HEK293T (cell line): ENCODE measurements at regions not wholly inside any gene's neighbourhood (a gene's known extent, or its start where the extent isn't known, plus 50 kb on each side); places are given as distances from the start of the nearest gene placed in this dataset.

ENCODE experiments used
- CTCF ChIA-PET: fragments of 350-600 bp; formaldehyde crosslinking; extraction: SDS; loops from one replicate; lab custom pipeline; 2021; ENCODE audit warnings: antibody characterized with exemption, inconsistent platforms; lab: Yijun Ruan, JAX
- POLR2A ChIA-PET: fragments of 350-600 bp; formaldehyde crosslinking; extraction: SDS; loops from one replicate; lab custom pipeline; 2020; ENCODE audit warnings: antibody characterized with exemption, inconsistent platforms; lab: Yijun Ruan, JAX
- DNase-seq: peaks from one replicate; pipeline ENCODE4 v3.0.0; 2012; ENCODE audit warnings: mixed read lengths; ENCODE audit errors: extremely low spot score
- ARNT ChIP-seq: fragments of 450-650 bp; IDR thresholded peaks from 2 replicates; pipeline ENCODE4 v1.6.1; 2017; ENCODE audit warnings: mild to moderate bottlenecking
- BHLHE40 ChIP-seq: fragments of 450-650 bp; IDR thresholded peaks from 2 replicates; pipeline ENCODE4 v1.6.1; 2016; ENCODE audit warnings: mild to moderate bottlenecking, moderate library complexity, borderline replicate concordance
- CTBP1 ChIP-seq: fragments of 450-650 bp; IDR thresholded peaks from 2 replicates; pipeline ENCODE4 v1.6.1; 2016; ENCODE audit warnings: borderline replicate concordance
- ELF4 ChIP-seq: fragments of 450-650 bp; IDR thresholded peaks from 2 replicates; pipeline ENCODE4 v1.6.1; 2017; ENCODE audit warnings: antibody characterized with exemption
- FOXA1 ChIP-seq: fragments of 450-650 bp; IDR thresholded peaks from 2 replicates; pipeline ENCODE4 v1.6.1; 2016; ENCODE audit warnings: mild to moderate bottlenecking
- FOXK2 ChIP-seq: fragments of 450-650 bp; IDR thresholded peaks from 2 replicates; pipeline ENCODE4 v1.6.1; 2016; ENCODE audit warnings: mild to moderate bottlenecking
- FOXM1 ChIP-seq: fragments of 450-650 bp; IDR thresholded peaks from 2 replicates; pipeline ENCODE4 v1.6.1; 2017; ENCODE audit warnings: mild to moderate bottlenecking, borderline replicate concordance
- HDGF ChIP-seq: fragments of 450-650 bp; IDR thresholded peaks from 2 replicates; pipeline ENCODE4 v1.6.1; 2017; ENCODE audit warnings: antibody characterized with exemption, borderline replicate concordance
- L3MBTL2 ChIP-seq: fragments of 450-650 bp; conservative IDR thresholded peaks from 2 replicates; pipeline ENCODE4 v1.6.1; 2016; ENCODE audit warnings: mild to moderate bottlenecking
- LEF1 ChIP-seq: fragments of 450-650 bp; IDR thresholded peaks from 2 replicates; pipeline ENCODE4 v1.6.1; 2017; ENCODE audit warnings: mild to moderate bottlenecking, borderline replicate concordance
- NFRKB ChIP-seq: fragments of 450-650 bp; IDR thresholded peaks from 2 replicates; pipeline ENCODE4 v1.6.1; 2016; ENCODE audit warnings: mild to moderate bottlenecking, moderate library complexity
- SP1 ChIP-seq: fragments of 450-650 bp; IDR thresholded peaks from 2 replicates; pipeline ENCODE4 v1.6.1; 2017
- SUZ12 ChIP-seq: fragments of 450-650 bp; IDR thresholded peaks from 2 replicates; pipeline ENCODE4 v1.6.1; 2016; ENCODE audit warnings: mild to moderate bottlenecking
- TARDBP ChIP-seq: fragments of 450-650 bp; IDR thresholded peaks from 2 replicates; pipeline ENCODE4 v1.6.1; 2016
- ZNF384 ChIP-seq: fragments of 450-650 bp; IDR thresholded peaks from 2 replicates; pipeline ENCODE4 v1.6.1; 2016
- TF ChIP-seq, protein P1 (sequence below): fragments of 450-650 bp; IDR thresholded peaks from 2 replicates; pipeline ENCODE4 v1.6.1; 2016

DNA sequence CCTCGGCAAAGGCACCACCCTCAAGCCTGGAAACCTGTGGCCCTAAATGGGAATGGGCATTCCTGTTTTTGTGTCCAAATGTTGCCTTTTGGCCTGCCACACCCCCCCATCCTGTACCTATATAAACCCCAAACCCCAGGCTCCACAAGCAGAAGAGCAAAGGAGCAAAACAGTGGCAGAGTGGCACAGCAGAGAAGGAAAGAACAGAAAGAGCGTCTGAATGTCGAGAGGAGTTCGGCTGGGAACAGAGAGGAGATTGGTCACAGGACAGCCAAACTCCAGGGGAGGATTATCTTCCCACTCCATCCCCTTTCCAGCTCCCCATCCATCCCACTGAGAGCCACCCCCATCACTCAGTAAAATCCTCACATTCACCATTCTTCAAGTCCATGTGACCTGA, 58.0 kb upstream of the PREP start:
- ChIA-PET POLR2A (no interaction called here), CTCF (no interaction called here)
- DNase-seq: no peak
- TF ChIP-seq HDGF (no peak), FOXA1 (no peak), L3MBTL2 (no peak), LEF1 (no peak), ZNF384 (no peak), FOXK2 (no peak), SUZ12 (no peak), TARDBP (no peak), FOXM1 (no peak), BHLHE40 (no peak), ELF4 (no peak), ARNT (no peak), CTBP1 (no peak)
- TF ChIP-seq, protein P1, sequence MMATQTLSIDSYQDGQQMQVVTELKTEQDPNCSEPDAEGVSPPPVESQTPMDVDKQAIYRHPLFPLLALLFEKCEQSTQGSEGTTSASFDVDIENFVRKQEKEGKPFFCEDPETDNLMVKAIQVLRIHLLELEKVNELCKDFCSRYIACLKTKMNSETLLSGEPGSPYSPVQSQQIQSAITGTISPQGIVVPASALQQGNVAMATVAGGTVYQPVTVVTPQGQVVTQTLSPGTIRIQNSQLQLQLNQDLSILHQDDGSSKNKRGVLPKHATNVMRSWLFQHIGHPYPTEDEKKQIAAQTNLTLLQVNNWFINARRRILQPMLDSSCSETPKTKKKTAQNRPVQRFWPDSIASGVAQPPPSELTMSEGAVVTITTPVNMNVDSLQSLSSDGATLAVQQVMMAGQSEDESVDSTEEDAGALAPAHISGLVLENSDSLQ: no peak

DNA sequence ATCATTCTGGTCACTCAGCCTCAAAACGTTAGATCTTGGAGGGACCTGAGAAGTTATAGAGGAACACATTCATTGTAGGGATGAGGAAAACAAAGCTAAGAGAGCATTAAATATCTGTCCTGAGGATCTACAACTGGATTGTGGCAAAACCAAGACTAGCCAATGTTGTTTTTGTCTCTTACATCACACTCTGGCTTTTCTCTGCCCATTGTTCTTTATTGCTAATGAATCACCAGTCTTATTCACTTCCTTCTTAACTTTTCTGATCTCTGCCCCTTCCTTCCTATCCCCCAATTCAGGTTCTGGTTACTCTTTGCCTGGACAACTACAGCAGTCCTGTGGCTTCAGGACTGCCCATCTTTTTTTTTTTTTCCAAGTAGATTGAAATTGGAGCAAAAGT, 57.0 kb upstream of the PREP start:
- ChIA-PET POLR2A (no interaction called here), CTCF (no interaction called here)
- TF ChIP-seq NFRKB: no peak
- no peak for TF ChIP-seq ARNT
- TF ChIP-seq TARDBP: no peak
- TF ChIP-seq FOXM1: no peak
- DNase-seq: no peak

DNA sequence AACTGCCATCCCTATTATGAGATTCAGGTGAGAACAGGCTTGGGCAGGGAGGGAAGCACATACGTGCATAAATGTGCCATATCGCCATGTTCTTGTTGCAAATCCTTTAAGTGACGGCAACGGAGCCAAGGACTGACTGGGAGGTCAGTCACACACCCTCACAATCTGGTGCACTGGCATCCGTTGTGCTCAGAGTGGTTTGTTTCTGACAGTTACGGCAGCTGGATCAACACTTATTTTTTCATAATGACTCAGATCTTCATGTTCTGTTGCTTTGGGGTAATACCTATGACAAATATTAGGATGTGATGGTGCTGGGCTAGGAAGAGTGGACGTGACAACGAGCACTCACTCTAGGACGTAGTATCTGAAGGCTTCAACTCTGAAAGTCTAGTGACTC, 56.2 kb upstream of the PREP start:
- DNase-seq: no peak
- TF ChIP-seq TARDBP (no peak), NFRKB (no peak), L3MBTL2 (no peak), SUZ12 (no peak), FOXA1 (no peak), CTBP1 (no peak), LEF1 (no peak), SP1 (no peak), BHLHE40 (no peak), HDGF (no peak), ELF4 (no peak), ARNT (no peak)
- ChIA-PET CTCF (interaction anchor here (0.8 kb wide), 1 partner anchor 16 kb away, joined by 6 read pairs; no protein-coding TSS in a partner anchor), POLR2A (no interaction called here)

DNA sequence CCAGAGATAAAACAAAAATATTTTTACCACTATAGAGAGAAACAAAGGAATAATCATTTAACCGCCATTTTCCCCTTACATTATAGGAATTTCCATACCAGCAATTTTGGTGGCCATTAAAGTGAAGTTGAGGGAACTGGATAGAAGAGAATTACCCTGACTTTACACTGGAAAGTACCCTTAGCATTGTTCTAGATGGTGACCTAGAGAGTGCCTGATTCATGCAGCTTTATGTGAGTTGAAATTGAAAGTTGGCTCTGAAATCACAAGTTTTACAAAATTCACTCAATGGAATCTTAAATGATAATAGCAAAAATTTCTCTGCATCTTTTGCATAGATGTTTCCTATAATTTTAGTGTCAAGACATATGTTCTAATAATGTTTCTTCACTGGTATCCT, 55.7 kb upstream of the PREP start:
- ChIA-PET POLR2A (no interaction called here), CTCF (interaction anchor here (0.8 kb wide), 1 partner anchor 16 kb away, joined by 6 read pairs; no protein-coding TSS in a partner anchor)
- DNase-seq: no peak
- TF ChIP-seq BHLHE40 (no peak), SP1 (no peak), ZNF384 (no peak), ARNT (no peak), NFRKB (no peak), ELF4 (no peak), L3MBTL2 (no peak)
- TF ChIP-seq, protein P1: no peak

DNA sequence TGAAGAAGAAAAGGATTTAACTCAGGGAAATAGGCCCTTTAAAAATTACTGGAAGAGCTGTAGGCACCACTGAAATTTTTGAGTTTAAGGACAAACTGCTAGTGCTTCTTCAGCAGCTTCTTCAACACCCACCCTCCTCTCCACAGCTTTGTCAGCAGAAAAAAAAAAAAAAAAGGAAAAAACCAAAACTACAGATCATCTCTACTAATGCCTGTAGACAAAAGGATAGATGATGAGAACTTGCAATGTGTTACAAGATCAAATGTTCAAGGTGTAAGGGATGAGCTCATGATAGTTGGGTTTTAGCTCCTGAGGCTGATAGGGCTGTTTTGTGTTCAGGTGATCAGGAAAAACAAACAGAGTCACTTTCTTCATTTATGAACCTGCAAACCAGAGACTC, 55.2 kb upstream of the PREP start:
- TF ChIP-seq NFRKB (no peak), ELF4 (no peak), FOXA1 (no peak), L3MBTL2 (no peak), FOXM1 (no peak), CTBP1 (no peak)
- TF ChIP-seq, protein P1: no peak
- ChIA-PET CTCF (interaction anchor here (0.8 kb wide), 1 partner anchor 17 kb away, joined by 6 read pairs; no protein-coding TSS in a partner anchor), POLR2A (no interaction called here)
- DNase-seq: no peak

DNA sequence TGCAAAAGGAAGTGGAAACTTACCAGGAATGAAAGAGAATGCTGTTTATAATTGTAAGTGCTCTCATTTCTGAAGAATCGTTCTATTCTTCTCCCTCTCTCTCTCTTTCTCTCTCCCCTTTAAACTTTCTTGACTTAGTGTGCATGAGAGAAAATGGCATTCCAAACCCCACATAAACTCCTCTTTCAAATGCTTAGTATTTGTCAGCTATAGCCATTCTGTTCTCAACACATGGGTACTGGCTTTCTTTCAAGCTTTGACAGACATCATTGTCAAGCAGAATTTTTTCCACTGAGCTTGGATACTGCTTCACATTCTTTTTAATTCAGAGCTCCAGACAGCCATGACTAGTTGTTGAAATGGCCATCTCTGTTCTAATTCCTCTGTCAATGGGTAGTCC, 51.1 kb upstream of the PREP start:
- CTCF ChIA-PET: no interaction called here
- POLR2A ChIA-PET: no interaction called here
- TF ChIP-seq, protein P1: no peak
- TF ChIP-seq FOXK2 (no peak), SUZ12 (no peak), SP1 (no peak), L3MBTL2 (no peak), FOXA1 (no peak), BHLHE40 (no peak), ELF4 (no peak), ZNF384 (no peak), NFRKB (no peak), ARNT (no peak), HDGF (no peak), TARDBP (no peak), CTBP1 (no peak), FOXM1 (no peak), LEF1 (no peak)
- no peak for DNase-seq
